GM12892 (cell line): ENCODE measurements at regions not wholly inside any gene's neighbourhood (a gene's known extent, or its start where the extent isn't known, plus 50 kb on each side); places are given as distances from the start of the nearest gene placed in this dataset.

Experiments used
- POLR2A ChIP-seq: IDR thresholded peaks from 2 replicates; pipeline ENCODE4 v1.6.1; 2011; ENCODE audit warnings: low read depth, low read length, control low read depth
- POLR2AphosphoS5 ChIP-seq: IDR thresholded peaks from 2 replicates; pipeline ENCODE4 v1.6.1; 2011; ENCODE audit warnings: low read depth, low read length, control low read depth

- TF ChIP-seq POLR2AphosphoS5 (no peak), POLR2A (no peak)
These were observed 108.6 kb downstream of the BRD1 start for GRCh38 chr22:49719046-49719445.
